AG20443 (cell line): ENCODE measurements at regions not wholly inside any gene's neighbourhood (a gene's known extent, or its start where the extent isn't known, plus 50 kb on each side); places are given as distances from the start of the nearest gene placed in this dataset.
"Not testable (repeated sequence)": the region's sequence is repeated elsewhere in the genome, so short reads cannot be mapped to it uniquely, and the experiment has no call there.

ENCODE experiments used
- DNase-seq: peaks from one replicate; pipeline ENCODE4 v3.0.0; 2012; ENCODE audit warnings: low spot score, mixed read lengths

GRCh38 chr5:54821445-54822323 lies 163.7 kb downstream of the ESM1 start:
- no peak for DNase-seq

GRCh38 chr5:54820346-54821134 lies 164.9 kb downstream of the ESM1 start:
- peak; percentile 43 for DNase-seq

- DNase-seq, result peak; percentile 65
These were observed 178.0 kb downstream of the ESM1 start for GRCh38 chr5:54807421-54807820.

- DNase-seq, result no peak
These were observed 180.9 kb downstream of the ESM1 start for GRCh38 chr5:54804521-54804920.

- no peak for DNase-seq
These were observed 181.3 kb downstream of the ESM1 start for GRCh38 chr5:54804086-54804485.

GRCh38 chr5:54803471-54804011 lies 181.9 kb downstream of the ESM1 start:
- peak; percentile 34 for DNase-seq

- DNase-seq, result no peak
These were observed 185.7 kb downstream of the ESM1 start for GRCh38 chr5:54799645-54800044.

- DNase-seq, result no peak
These were observed 189.6 kb downstream of the ESM1 start for GRCh38 chr5:54795777-54796176.

GRCh38 chr5:54795284-54795683 lies 190.1 kb downstream of the ESM1 start:
- DNase-seq, result no peak

GRCh38 chr5:54794135-54794975 lies 191.0 kb downstream of the ESM1 start:
- DNase-seq, result no peak

- peak; percentile 53 for DNase-seq
These were observed 191.8 kb downstream of the ESM1 start for GRCh38 chr5:54793468-54794134.

GRCh38 chr5:54792611-54793404 lies 192.6 kb downstream of the ESM1 start:
- DNase-seq, result peak; percentile 19

GRCh38 chr5:54787910-54788309 lies 197.5 kb downstream of the ESM1 start:
- DNase-seq, result not testable (repeated sequence)

GRCh38 chr5:54785729-54786591 lies 199.4 kb downstream of the ESM1 start:
- peak; percentile 26 for DNase-seq

GRCh38 chr5:54778783-54779182 lies 206.6 kb downstream of the ESM1 start:
- DNase-seq, result no peak

- no peak for DNase-seq
These were observed 209.7 kb downstream of the ESM1 start for GRCh38 chr5:54775645-54776044.

GRCh38 chr5:54774281-54775170 lies 210.9 kb downstream of the ESM1 start:
- peak; percentile 86 for DNase-seq

GRCh38 chr5:54772684-54773083 lies 212.7 kb downstream of the ESM1 start:
- DNase-seq, result no peak
